Endodermal cell (in vitro differentiated cells): ENCODE measurements at regions not wholly inside any gene's neighbourhood (a gene's known extent, or its start where the extent isn't known, plus 50 kb on each side); places are given as distances from the start of the nearest gene placed in this dataset.

ENCODE experiments used
- DNase-seq: peaks from one replicate; pipeline ENCODE4 v3.0.0-alpha.2; 2017
- H3K27ac ChIP-seq: 2 replicates; pipeline ENCODE4 v1.5.1; 2013; ENCODE audit warnings: mild to moderate bottlenecking, low read depth, low read length, moderate library complexity
- H3K27me3 ChIP-seq: 2 replicates; pipeline ENCODE4 v1.6.1; 2013; ENCODE audit warnings: mild to moderate bottlenecking, low read length, moderate library complexity; ENCODE audit not compliant: insufficient read depth, control insufficient read depth, poor library complexity, severe bottlenecking
- H3K36me3 ChIP-seq: 2 replicates; pipeline ENCODE4 v1.7.0; 2013; ENCODE audit warnings: mild to moderate bottlenecking, low read length, moderate library complexity; ENCODE audit not compliant: control insufficient read depth, insufficient read depth
- H3K4me1 ChIP-seq: one replicate; pipeline ENCODE4 v1.7.0; 2013; ENCODE audit warnings: low read length; ENCODE audit not compliant: control insufficient read depth, insufficient read depth
- H3K4me3 ChIP-seq: 2 replicates; pipeline ENCODE4 v1.5.1; 2013; ENCODE audit warnings: mild to moderate bottlenecking, low read length, moderate library complexity
- H3K9ac ChIP-seq: 2 replicates; pipeline ENCODE4 v1.6.1; 2013; ENCODE audit warnings: mild to moderate bottlenecking, low read length, moderate library complexity; ENCODE audit not compliant: poor library complexity, severe bottlenecking; ENCODE audit errors: extremely low read depth
- H3K9me3 ChIP-seq: 2 replicates; pipeline ENCODE4 v1.6.1; 2013; ENCODE audit warnings: mild to moderate bottlenecking, low read length, moderate library complexity; ENCODE audit not compliant: control insufficient read depth
- H3K27ac Mint-ChIP-seq: 2 replicates; pipeline ENCODE4 v1.8.0; 2020; ENCODE audit warnings: mixed read lengths
- H3K27me3 Mint-ChIP-seq: 2 replicates; pipeline ENCODE4 v1.8.0; 2021; ENCODE audit warnings: mild to moderate bottlenecking, mixed read lengths; ENCODE audit not compliant: insufficient read depth
- H3K36me3 Mint-ChIP-seq: 2 replicates; pipeline ENCODE4 v1.8.0; 2020; ENCODE audit warnings: low read depth, mixed read lengths
- H3K4me1 Mint-ChIP-seq: 2 replicates; pipeline ENCODE4 v1.8.0; 2020; ENCODE audit warnings: mixed read lengths
- H3K4me3 Mint-ChIP-seq: 2 replicates; pipeline ENCODE4 v1.8.0; 2020; ENCODE audit warnings: mild to moderate bottlenecking, moderate library complexity, mixed read lengths
- H3K9me3 Mint-ChIP-seq: 2 replicates; pipeline ENCODE4 v1.8.0; 2020; ENCODE audit warnings: mild to moderate bottlenecking, mixed read lengths
- WGBS, 2 experiments: methylation state at CpG; one replicate each; pipeline versions ENCODE4 v1.1.5 to v1.1.7; 2013; ENCODE audit warnings: missing lambda C conversion rate in 2 of 2, mixed read lengths in 1 of 2; ENCODE audit not compliant: insufficient coverage in 1 of 2, insufficient read length in 1 of 2; 5-methylcytosine and 5-hydroxymethylcytosine counted together
- TF ChIP-seq, protein P1 (sequence below): fragments of 200-600 bp; sonication (generic); conservative IDR thresholded peaks from 2 replicates; pipeline ENCODE4 v1.5.0; 2021; ENCODE audit warnings: antibody characterized with exemption, mild to moderate bottlenecking

DNA sequence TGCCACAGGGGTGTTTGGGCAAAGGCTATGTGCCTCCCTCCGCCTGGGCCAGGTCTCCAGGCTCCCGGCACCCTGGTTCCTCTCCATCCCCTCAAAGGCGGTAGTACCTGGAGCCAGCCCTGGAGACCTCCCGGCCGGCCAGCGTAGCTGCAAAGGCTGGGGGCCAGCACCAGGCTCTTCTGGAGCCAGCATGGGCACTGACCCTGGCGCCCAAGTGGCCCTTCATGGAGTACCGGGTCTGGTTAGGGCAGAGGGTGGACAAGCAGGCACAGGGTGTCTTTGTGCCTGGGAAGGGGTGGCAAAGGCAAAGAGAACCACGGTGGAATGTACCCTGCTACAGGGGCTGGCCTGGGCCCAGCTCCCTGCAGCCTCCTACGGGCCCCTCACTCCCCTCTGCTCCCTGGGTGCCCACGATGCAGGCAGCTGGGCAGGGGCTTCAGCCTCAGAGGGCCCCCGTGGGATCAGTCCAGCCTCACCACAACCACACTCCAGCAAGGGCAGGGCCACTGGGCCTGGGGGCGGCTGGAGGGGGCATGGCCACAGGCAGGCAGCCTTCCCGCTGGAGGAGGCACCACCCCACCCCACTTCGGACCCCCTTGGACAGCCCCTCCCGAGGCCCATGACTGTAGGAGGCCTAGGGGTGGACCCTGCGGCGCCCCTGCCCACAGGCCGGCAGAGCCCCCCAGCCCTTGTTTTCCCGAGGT is 112.9 kb upstream of the NKX1-1 start:
- TF ChIP-seq, protein P1, sequence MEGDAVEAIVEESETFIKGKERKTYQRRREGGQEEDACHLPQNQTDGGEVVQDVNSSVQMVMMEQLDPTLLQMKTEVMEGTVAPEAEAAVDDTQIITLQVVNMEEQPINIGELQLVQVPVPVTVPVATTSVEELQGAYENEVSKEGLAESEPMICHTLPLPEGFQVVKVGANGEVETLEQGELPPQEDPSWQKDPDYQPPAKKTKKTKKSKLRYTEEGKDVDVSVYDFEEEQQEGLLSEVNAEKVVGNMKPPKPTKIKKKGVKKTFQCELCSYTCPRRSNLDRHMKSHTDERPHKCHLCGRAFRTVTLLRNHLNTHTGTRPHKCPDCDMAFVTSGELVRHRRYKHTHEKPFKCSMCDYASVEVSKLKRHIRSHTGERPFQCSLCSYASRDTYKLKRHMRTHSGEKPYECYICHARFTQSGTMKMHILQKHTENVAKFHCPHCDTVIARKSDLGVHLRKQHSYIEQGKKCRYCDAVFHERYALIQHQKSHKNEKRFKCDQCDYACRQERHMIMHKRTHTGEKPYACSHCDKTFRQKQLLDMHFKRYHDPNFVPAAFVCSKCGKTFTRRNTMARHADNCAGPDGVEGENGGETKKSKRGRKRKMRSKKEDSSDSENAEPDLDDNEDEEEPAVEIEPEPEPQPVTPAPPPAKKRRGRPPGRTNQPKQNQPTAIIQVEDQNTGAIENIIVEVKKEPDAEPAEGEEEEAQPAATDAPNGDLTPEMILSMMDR = no peak
- no peak overlapping the region for H3K4me3 Mint-ChIP-seq
- no peak for DNase-seq

GRCh38 chr4:1517592-1518411 is 111.6 kb upstream of the NKX1-1 start:
- TF ChIP-seq, protein P1 = no peak
- H3K4me3 ChIP-seq = no peak overlapping the region
- DNase-seq = no peak
- H3K9me3 ChIP-seq = no peaks in the 10 kb centered on the region
- no peaks in the 10 kb centered on the region for H3K36me3 ChIP-seq
- H3K4me3 Mint-ChIP-seq = no peak overlapping the region
- 88 to 90% methylated on average over 11 to 22 of the region's 22 CpGs for WGBS, 2 experiments
- no peaks in the 10 kb centered on the region for H3K4me1 ChIP-seq
- peaks cover 27% of the 10 kb centered on the region for H3K27me3 ChIP-seq
- H3K9me3 Mint-ChIP-seq = no peaks in the 10 kb centered on the region
- H3K27ac ChIP-seq = no peak overlapping the region
- H3K4me1 Mint-ChIP-seq = no peaks in the 10 kb centered on the region
- H3K27ac Mint-ChIP-seq = no peak overlapping the region
- H3K27me3 Mint-ChIP-seq = peaks cover 7% of the 10 kb centered on the region
- no peaks in the 10 kb centered on the region for H3K36me3 Mint-ChIP-seq
- H3K9ac ChIP-seq = no peak overlapping the region

More for the DNA sequence above, 112.9 kb upstream of the NKX1-1 start:
- Histone ChIP-seq H3K4me1 (no peaks in the 10 kb centered on the region), H3K9ac (no peak overlapping the region), H3K9me3 (no peaks in the 10 kb centered on the region), H3K36me3 (no peaks in the 10 kb centered on the region), H3K27me3 (peaks cover 33% of the 10 kb centered on the region), H3K4me3 (no peak overlapping the region), H3K27ac (no peak overlapping the region)
- no peaks in the 10 kb centered on the region for H3K4me1 Mint-ChIP-seq
- H3K9me3 Mint-ChIP-seq = no peaks in the 10 kb centered on the region
- H3K36me3 Mint-ChIP-seq = no peaks in the 10 kb centered on the region
- 89 to 100% methylated on average over 2 to 20 of the region's 20 CpGs for WGBS, 2 experiments
- H3K27ac Mint-ChIP-seq = no peak overlapping the region
- H3K27me3 Mint-ChIP-seq = peaks cover 20% of the 10 kb centered on the region

DNA sequence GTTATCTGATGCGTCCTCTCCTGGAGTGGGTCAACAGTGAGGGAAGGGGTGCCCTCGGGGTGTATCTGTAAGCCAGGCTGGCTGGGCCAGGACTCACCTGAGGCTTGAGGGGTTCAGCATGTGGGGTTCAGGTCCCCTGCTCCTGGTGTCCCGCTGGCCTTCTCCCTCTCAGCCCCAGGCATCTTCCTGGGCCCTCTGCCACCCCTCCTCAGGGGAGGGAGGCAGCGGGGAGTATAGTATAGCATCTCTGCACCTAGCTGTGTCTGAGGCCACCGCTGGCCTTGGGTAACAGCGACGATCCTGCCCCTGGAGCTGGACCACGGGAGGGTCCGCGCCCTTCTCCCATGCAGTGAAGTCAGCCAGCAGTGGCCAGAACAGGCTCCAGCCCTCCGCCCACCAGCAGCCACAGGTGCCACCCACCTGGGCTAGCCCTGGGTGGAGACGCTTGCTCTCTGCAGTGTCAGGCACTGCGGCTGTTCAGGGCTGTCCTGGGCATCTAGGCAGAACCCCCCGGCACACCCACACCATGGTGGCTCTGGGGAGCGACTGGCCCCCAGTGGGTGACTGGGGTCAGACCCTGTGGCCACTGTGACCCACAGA is 110.7 kb upstream of the NKX1-1 start:
- Histone ChIP-seq H3K27me3 (peaks cover 20% of the 10 kb centered on the region), H3K36me3 (no peaks in the 10 kb centered on the region), H3K9ac (no peak overlapping the region), H3K4me1 (no peaks in the 10 kb centered on the region), H3K9me3 (no peaks in the 10 kb centered on the region), H3K27ac (no peak overlapping the region), H3K4me3 (no peak overlapping the region)
- no peaks in the 10 kb centered on the region for H3K9me3 Mint-ChIP-seq
- no peak for DNase-seq
- no peaks in the 10 kb centered on the region for H3K36me3 Mint-ChIP-seq
- H3K27ac Mint-ChIP-seq = no peak overlapping the region
- TF ChIP-seq, protein P1 = no peak
- no peaks in the 10 kb centered on the region for H3K4me1 Mint-ChIP-seq
- no peak overlapping the region for H3K4me3 Mint-ChIP-seq
- WGBS, 2 experiments = 83 to 96% methylated on average over 9 to 15 of the region's 15 CpGs
- H3K27me3 Mint-ChIP-seq = peaks cover 5% of the 10 kb centered on the region
